ENCODE measurements at regions not wholly inside any gene's neighbourhood (a gene's known extent, or its start where the extent isn't known, plus 50 kb on each side); places are given as distances from the start of the nearest gene placed in this dataset.
A peak's percentile ranks its signal among the peaks of the same experiment; 100 is the strongest.

DNA sequence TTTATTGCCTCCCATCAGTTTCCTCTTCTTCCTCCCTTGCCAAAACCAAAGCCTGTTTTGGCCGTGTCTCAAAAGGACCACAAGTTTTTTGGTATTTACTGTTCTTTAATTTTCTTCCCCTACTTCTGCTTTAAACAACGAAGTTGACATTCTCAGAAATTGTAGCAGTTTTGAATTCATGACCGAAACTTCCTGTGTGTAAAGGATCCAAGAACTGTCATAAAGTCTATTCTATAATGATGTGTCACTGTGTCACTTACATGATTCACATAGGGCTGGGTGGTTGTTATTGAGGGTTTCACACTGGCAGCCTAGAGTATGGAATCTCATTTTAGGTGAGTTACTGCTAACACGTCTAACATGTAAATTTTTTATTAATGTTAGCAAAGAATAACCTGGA lies 741.0 kb upstream of the KLHL1 start:
- H3K36me3 ChIP-seq, result no peaks in the 10 kb centered on the region
- H3K4me3 ChIP-seq, result no peak overlapping the region
- no peak overlapping the region for H3K27ac ChIP-seq
- H3K4me1 ChIP-seq, result peaks cover 10% of the 10 kb centered on the region
- H3K27me3 ChIP-seq, result no peaks in the 10 kb centered on the region
- no peaks in the 10 kb centered on the region for H3K9me3 ChIP-seq (replicated peaks)
- DNase-seq, result no peak

DNA sequence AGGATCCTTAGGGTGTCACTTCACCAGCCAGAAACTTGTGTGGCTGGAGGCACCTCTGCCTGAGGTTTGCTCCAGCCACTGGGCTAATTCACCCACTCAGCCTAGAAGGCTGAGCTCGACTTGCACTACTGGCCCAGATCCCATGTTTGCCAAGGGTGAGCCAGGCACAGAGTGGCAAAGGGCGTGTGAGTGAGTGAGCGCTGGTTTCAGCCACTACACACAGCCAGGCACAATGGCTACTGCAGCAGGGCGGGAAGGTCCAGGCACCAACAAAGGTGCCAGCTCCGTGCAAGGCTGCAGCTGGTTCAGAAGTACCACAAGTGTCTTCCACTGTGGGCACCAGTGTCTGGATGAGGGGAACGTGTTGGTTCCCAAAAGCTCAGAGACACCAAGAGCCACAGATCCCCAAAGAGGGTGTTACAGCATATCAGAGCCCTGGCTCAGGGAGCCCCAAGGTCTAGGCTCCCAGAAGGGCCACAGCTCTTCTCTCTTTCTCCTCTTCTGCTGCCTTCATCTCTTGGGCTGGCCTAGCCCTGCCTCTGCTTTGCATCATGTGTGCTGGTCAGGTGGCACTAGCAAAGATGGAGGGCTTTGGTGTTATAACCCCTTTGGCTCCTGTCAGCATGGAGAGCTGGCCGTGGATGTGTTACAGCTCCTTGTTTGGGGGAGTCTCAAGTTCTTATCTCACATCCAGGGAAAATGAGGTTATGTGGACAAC lies 736.3 kb upstream of the KLHL1 start:
- no peak overlapping the region for H3K4me3 ChIP-seq
- no peak overlapping the region for H3K27ac ChIP-seq
- DNase-seq, result no peak
- no peaks in the 10 kb centered on the region for H3K36me3 ChIP-seq
- H3K4me1 ChIP-seq, result no peaks in the 10 kb centered on the region; the same call in 1 of the 2 replicates
- no peaks in the 10 kb centered on the region for H3K9me3 ChIP-seq (replicated peaks)
- no peaks in the 10 kb centered on the region for H3K27me3 ChIP-seq

DNA sequence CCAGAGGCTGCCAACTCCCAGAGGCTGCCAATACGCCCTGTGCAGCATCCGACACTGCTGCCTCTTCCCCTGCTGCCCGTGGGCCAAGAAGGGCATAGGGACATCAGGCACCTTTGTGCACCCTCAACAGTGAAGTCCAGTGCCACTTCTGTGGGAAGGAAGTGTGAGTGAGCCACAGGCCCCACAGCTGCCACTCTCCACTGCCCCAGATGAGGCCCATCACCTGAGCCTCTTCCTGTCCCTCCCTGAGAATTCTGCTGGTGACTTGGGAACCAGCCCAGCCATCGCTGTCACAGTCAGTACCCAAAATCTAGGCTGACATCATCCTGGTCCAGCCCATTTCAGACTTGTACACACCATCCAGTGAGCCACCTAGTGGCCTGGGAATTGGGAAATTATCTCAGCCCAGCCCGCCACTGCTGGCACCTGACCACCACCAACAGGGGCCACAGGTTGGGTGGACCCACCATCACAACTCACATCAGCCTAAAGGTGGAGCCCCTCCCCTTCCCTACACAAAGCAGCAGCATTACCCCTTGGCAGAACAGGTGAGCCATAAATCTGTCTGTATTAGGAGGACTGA lies 733.9 kb upstream of the KLHL1 start:
- no peaks in the 10 kb centered on the region for H3K9me3 ChIP-seq (replicated peaks)
- H3K36me3 ChIP-seq, result no peaks in the 10 kb centered on the region
- no peak overlapping the region for H3K27ac ChIP-seq
- peaks cover 7% of the 10 kb centered on the region for H3K4me1 ChIP-seq
- no peak overlapping the region for H3K4me3 ChIP-seq
- no peaks in the 10 kb centered on the region for H3K27me3 ChIP-seq
- no peak for DNase-seq

DNA sequence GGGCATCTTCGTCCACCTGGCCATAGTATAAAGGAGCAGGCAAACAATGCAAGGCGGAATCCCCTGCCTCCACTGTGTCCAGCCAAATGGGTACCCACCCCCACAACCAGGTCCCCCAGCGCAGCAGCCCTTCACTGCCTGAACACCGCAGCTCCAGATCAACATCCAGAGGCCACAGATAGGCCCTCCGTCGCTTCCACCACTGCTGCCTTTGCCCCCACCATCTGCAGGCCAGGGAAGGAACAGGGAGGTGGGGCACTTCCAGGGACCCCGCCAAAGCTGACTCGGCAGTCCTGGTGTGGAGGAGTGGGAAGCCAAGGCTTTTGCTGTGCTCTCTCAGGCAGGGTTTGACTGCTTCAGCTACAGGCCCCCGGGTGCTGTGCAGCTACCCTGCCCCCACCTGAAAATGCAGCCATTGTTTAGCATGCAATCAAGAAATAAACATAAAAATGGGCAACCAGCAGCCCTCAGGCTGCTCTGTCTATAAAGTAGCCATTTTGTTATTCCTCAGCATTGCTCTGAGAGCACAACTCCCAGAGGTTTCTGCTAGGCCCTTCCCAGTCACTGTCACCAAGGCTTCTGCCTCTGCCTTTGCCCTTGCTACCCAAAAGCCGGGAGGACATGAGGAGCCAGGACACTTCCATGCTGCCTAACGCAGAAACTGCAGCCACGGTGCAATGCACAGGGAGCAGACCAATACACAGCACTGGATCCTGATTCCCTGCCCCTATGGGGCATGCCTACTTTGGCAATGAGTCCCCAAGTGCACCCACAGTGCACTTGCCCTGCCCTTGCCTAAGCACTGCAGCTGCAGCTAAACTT lies 733.2 kb upstream of the KLHL1 start:
- Histone ChIP-seq H3K36me3 (no peaks in the 10 kb centered on the region), H3K9me3 (replicated peaks) (no peaks in the 10 kb centered on the region), H3K27me3 (no peaks in the 10 kb centered on the region), H3K27ac (no peak overlapping the region), H3K4me1 (peaks cover 7% of the 10 kb centered on the region), H3K4me3 (no peak overlapping the region)
- DNase-seq, result no peak

DNA sequence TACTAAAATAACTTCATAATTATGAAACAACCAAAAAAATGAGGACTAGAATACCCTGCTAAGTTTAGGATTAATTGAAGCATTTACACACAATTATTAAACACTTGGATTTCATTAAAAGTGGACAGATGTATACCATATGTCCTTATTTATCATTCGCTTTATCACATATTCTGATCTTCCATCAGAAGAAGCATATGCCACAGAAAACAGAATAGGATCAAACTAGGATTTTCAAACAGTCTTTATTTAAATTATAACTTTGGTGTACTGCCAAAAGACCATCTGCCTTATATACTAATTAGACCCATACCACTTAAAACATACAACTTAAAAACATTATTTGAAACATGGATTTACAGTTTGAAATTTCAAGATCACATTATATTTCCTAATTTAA lies 727.1 kb upstream of the KLHL1 start:
- no peak for DNase-seq
- no peaks in the 10 kb centered on the region for H3K27me3 ChIP-seq
- H3K27ac ChIP-seq, result no peak overlapping the region
- H3K9me3 ChIP-seq (replicated peaks), result no peaks in the 10 kb centered on the region
- peaks cover 16% of the 10 kb centered on the region for H3K4me1 ChIP-seq
- no peak overlapping the region for H3K4me3 ChIP-seq
- H3K36me3 ChIP-seq, result no peaks in the 10 kb centered on the region

DNA sequence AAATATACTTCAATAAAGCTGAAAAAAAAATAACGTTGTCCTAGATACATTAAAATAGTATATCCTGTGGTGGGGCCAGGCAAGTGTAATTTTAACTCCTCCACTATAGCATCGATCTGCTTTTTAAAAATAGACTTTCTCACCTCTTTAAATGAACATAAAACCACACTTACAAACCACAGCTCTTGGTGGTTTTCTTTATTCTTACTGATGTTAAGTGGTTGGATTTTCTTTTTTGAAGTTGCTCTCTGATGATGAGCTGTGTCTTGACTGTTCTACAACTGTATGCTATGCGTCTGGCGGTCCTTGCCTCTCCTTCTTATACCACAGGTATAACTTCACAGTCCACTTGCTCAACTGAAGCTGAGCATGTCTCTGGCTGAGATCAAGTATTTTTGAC lies 721.5 kb upstream of the KLHL1 start:
- no peaks in the 10 kb centered on the region for H3K36me3 ChIP-seq
- H3K4me1 ChIP-seq, result peaks cover 3% of the 10 kb centered on the region
- H3K27ac ChIP-seq, result no peak overlapping the region
- H3K4me3 ChIP-seq, result no peak overlapping the region
- H3K27me3 ChIP-seq, result no peaks in the 10 kb centered on the region
- no peaks in the 10 kb centered on the region for H3K9me3 ChIP-seq (replicated peaks)
- no peak for DNase-seq

- Histone ChIP-seq H3K9me3 (replicated peaks) (no peaks in the 10 kb centered on the region), H3K4me1 (peaks cover 21% of the 10 kb centered on the region), H3K27ac (peak overlapping the region; percentile 20; the same call in 1 of the 2 replicates), H3K4me3 (no peak overlapping the region), H3K36me3 (no peaks in the 10 kb centered on the region), H3K27me3 (no peaks in the 10 kb centered on the region)
- peak; percentile 33 to 80 for DNase-seq
Measured at GRCh38 chr13:70817576-70817975, 709.3 kb upstream of the KLHL1 start.

GRCh38 chr13:70816853-70817252 lies 708.6 kb upstream of the KLHL1 start:
- Histone ChIP-seq H3K36me3 (no peaks in the 10 kb centered on the region), H3K9me3 (replicated peaks) (no peaks in the 10 kb centered on the region), H3K4me1 (peaks cover 21% of the 10 kb centered on the region), H3K27me3 (no peaks in the 10 kb centered on the region), H3K27ac (peak overlapping the region; percentile 21), H3K4me3 (no peak overlapping the region)
- peak in 1 of 2 experiments; percentile 21 for DNase-seq

GRCh38 chr13:70814684-70815083 lies 706.4 kb upstream of the KLHL1 start:
- Histone ChIP-seq H3K9me3 (replicated peaks) (no peaks in the 10 kb centered on the region; the same call in 1 of the 2 replicates), H3K36me3 (no peaks in the 10 kb centered on the region), H3K27me3 (no peaks in the 10 kb centered on the region), H3K27ac (no peak overlapping the region), H3K4me3 (no peak overlapping the region), H3K4me1 (peaks cover 21% of the 10 kb centered on the region)
- no peak for DNase-seq

DNA sequence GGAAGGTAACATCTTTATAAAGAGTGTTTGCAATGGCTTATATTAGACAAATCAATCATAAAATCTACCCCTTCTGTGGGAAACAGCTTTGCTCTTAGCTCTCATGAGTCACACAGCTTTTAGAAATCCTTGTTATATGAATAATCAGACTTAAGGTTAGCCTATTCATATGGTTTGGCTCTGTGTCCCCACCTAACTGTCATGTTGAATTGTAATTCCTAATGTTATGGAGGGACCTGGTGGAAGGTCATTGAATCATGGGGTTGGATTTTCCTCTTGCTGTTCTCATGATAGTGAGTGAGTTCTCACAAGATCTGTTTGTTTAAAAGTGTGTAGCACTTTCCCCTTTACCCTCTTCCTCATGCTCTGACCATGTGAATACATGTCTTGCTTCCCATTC lies 704.2 kb upstream of the KLHL1 start:
- Histone ChIP-seq H3K4me1 (peaks cover 14% of the 10 kb centered on the region), H3K27me3 (no peaks in the 10 kb centered on the region), H3K36me3 (no peaks in the 10 kb centered on the region), H3K4me3 (no peak overlapping the region), H3K27ac (no peak overlapping the region), H3K9me3 (replicated peaks) (no peaks in the 10 kb centered on the region; the same call in 1 of the 2 replicates)
- no peak for DNase-seq

DNA sequence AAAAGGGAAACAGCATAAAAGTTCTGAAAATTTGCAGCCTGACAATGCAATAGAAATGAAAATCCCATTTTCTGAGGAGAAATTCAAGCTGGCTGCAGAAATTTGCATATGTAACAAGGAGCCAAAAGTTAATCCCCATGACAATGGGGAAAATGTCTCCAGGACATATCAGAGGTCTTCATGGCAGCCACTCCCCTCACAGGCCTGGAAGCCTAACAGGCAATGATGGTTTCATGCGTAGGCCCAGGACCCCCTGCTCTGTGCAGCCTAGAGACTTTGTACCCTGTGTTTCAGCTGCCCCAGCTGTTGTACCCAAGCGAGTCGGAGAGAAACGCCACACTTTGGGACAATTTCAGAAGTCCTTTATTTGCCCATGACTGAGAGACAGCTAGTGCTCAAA lies 701.3 kb upstream of the KLHL1 start:
- Histone ChIP-seq H3K4me1 (no peaks in the 10 kb centered on the region), H3K9me3 (replicated peaks) (no peaks in the 10 kb centered on the region; the same call in 1 of the 2 replicates), H3K4me3 (no peak overlapping the region), H3K36me3 (no peaks in the 10 kb centered on the region), H3K27ac (no peak overlapping the region), H3K27me3 (no peaks in the 10 kb centered on the region)
- no peak for DNase-seq

DNA sequence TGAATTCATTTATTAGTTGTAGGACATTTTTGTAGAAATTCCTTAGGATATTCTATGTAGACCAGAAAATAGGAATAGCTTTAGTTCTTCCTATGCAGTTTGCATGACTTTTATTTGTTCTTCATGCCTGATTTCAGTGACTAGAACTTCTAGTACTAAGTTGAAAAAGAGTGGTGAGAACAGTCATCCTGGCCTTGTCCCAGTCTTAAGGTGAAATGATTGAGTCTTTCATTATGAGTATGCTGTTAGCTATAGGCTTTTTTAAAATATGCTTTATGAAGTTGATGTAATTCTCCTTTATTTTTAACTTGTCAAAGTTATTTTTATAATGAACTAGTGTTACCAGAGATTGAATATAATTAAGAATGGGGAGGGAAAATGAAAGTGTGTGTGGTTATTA lies 690.1 kb upstream of the KLHL1 start:
- no peak overlapping the region for H3K4me3 ChIP-seq
- DNase-seq, result no peak
- H3K27ac ChIP-seq, result no peak overlapping the region
- H3K4me1 ChIP-seq, result 0 out of 2 replicates have a peak, but pooled peaks cover 3% of the 10 kb centered on the region
- no peaks in the 10 kb centered on the region for H3K27me3 ChIP-seq
- H3K36me3 ChIP-seq, result no peaks in the 10 kb centered on the region
- no peaks in the 10 kb centered on the region for H3K9me3 ChIP-seq (replicated peaks)

DNA sequence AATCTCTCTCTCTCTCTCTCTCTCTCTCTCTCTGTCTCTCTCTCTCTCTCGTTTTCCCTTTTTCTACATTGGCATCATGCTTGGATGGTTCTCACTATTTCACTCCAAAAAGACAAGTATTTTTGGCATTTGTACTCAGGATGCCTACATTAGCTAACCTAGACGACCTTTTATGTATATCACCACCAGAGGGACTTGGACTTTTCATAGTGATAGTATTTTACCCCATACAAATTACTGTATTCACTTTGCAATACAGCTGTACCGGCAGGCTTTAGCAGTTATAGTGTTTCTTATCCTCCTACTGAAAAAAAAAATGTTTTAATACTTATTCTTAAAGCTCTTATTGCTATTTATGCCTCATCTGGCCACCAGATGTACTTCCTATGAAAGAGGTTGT lies 687.2 kb upstream of the KLHL1 start:
- Histone ChIP-seq H3K9me3 (replicated peaks) (no peaks in the 10 kb centered on the region), H3K27ac (no peak overlapping the region), H3K4me3 (no peak overlapping the region), H3K36me3 (no peaks in the 10 kb centered on the region), H3K27me3 (no peaks in the 10 kb centered on the region), H3K4me1 (0 out of 2 replicates have a peak, but pooled peaks cover 3% of the 10 kb centered on the region)
- DNase-seq, result no peak

DNA sequence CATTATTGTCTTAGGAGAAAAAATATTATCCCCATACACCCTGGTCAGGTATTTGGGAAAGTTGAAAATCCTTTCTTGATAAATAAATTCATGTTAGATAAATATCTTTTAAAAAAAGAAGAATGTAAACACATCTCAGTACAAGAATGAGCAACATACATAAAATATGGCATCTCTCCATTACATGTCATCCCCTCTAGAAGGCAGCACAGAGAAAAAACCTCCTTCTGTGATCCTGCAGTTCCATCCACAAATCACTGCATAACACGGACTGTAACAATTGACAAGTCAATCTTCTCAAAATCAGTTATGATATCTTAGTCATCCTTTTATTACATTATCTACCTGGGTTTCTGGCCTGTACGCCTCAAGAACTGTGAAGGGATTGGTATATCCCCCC lies 683.9 kb upstream of the KLHL1 start:
- no peak for DNase-seq
- Histone ChIP-seq H3K4me3 (no peak overlapping the region), H3K27ac (no peak overlapping the region), H3K27me3 (no peaks in the 10 kb centered on the region), H3K9me3 (replicated peaks) (no peaks in the 10 kb centered on the region), H3K4me1 (no peaks in the 10 kb centered on the region), H3K36me3 (no peaks in the 10 kb centered on the region)

- H3K4me1 ChIP-seq, result peaks cover 9% of the 10 kb centered on the region
- no peak overlapping the region for H3K27ac ChIP-seq
- no peaks in the 10 kb centered on the region for H3K36me3 ChIP-seq
- no peak overlapping the region for H3K4me3 ChIP-seq
- no peaks in the 10 kb centered on the region for H3K9me3 ChIP-seq (replicated peaks)
- no peak for DNase-seq
- H3K27me3 ChIP-seq, result no peaks in the 10 kb centered on the region
Measured at GRCh38 chr13:70789751-70790150, 681.5 kb upstream of the KLHL1 start.
